ENCODE measurements at regions not wholly inside any gene's neighbourhood (a gene's known extent, or its start where the extent isn't known, plus 50 kb on each side); places are given as distances from the start of the nearest gene placed in this dataset.

DNA sequence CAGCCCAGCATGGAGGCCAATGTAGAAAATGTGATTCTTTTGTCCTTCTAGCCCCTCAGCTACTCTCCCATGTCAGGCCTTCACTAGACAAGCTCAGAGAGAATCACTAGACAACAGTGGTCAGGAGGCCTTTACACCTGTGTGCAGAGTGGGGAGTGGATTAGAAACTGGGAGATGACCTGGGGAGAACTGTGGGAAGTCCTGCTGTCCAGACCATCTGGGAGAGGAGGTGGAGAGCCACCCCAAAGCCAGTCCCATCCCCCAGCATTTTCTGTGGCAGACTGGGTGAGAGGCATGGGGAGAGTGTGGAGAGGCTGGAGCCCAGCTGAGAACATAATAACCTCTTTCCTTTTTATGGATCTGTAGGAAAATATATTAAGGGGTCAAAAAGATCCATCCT is 452.0 kb upstream of the DMAC1 start:
- H3K9ac ChIP-seq (ENCODE audit: insufficient read length, low read depth), result no peak overlapping the region

DNA sequence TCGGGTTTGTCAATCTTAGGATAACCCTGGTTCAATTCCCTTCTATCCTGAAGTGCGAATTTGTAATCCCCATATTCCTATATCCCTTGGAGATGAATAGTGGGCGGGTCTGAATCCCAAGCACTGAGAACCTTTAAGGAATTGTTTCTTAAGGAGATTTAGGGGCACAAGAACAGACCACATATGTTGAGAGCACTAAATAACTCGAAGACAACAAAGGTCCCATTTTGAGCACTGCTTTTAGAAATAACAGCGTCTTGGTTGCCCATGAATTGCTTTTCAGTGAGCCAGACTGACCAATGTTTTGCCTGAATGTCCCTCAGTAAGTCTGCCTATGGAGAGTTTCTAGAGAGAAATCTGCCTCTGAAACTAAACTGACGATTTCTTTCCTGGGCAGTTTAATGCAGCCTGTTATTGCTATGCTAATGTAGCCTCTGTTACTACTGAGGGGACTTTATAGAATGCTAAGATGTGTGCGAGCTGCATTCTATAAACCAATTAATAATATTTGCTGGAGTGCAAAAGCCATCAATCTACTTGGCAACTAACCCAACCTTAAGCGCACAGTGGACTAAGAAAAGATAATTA is 445.0 kb upstream of the DMAC1 start:
- no peaks in the 10 kb centered on the region for H3K27me3 ChIP-seq (ENCODE audit: insufficient read depth, insufficient read length)
- DNase-seq (ENCODE audit: low read depth, low spot score), result no peak
- no peaks in the 10 kb centered on the region for H3K4me1 ChIP-seq (ENCODE audit: insufficient read depth, insufficient read length)
- H3K9me3 ChIP-seq (ENCODE audit: insufficient read depth, low read length), result no peaks in the 10 kb centered on the region
- H3K36me3 ChIP-seq (ENCODE audit: insufficient read depth, insufficient read length, low read length), result no peaks in the 10 kb centered on the region
- H3K9ac ChIP-seq (ENCODE audit: insufficient read length, low read depth), result no peak overlapping the region
- H3K4me3 ChIP-seq (ENCODE audit: insufficient read length, low read depth), result no peak overlapping the region
- no peak for TF ChIP-seq SUZ12 (IDR thresholded peaks at IDR 0.05; ENCODE audit: extremely low read depth, insufficient read depth, insufficient read length)

More for the DNA sequence above, 452.0 kb upstream of the DMAC1 start:
- Histone ChIP-seq H3K9me3 (ENCODE audit: insufficient read depth, low read length) (no peaks in the 10 kb centered on the region), H3K36me3 (ENCODE audit: insufficient read depth, insufficient read length, low read length) (no peaks in the 10 kb centered on the region), H3K4me3 (ENCODE audit: insufficient read length, low read depth) (no peak overlapping the region), H3K27me3 (ENCODE audit: insufficient read depth, insufficient read length) (no peaks in the 10 kb centered on the region), H3K4me1 (ENCODE audit: insufficient read depth, insufficient read length) (no peaks in the 10 kb centered on the region)
- no peak for TF ChIP-seq YY1 (IDR thresholded peaks at IDR 0.05; ENCODE audit: insufficient read depth, insufficient read length)
- no peak for TF ChIP-seq ZNF274 (IDR thresholded peaks at IDR 0.05; ENCODE audit: low read depth, low read length)
- no peak for TF ChIP-seq SUZ12 (IDR thresholded peaks at IDR 0.05; ENCODE audit: extremely low read depth, insufficient read depth, insufficient read length)
- DNase-seq (ENCODE audit: low read depth, low spot score), result no peak

DNA sequence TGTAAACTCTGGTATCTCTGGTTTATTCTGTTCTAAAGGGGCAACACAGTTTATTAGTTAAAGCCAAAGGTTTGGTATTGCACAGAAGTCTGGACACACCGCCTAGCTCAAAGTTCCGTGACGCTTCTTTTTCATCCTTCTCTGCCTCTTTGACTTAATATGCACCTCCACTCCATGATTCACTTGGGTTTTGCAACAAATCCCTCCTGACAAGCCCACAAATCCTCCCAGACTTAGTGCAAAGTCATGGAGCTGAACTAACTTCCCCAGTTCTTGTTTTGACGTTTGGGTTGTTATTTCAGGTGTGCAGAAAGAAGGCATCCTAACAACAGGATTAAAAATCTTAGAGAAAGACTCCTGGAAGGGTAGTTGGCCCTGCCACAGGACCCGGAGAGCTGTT is 441.6 kb upstream of the DMAC1 start:
- H3K4me3 ChIP-seq (ENCODE audit: insufficient read length, low read depth), result no peak overlapping the region
- H3K9ac ChIP-seq (ENCODE audit: insufficient read length, low read depth), result no peak overlapping the region
- TF ChIP-seq ZNF274 (IDR thresholded peaks at IDR 0.05; ENCODE audit: low read depth, low read length) (no peak), SUZ12 (IDR thresholded peaks at IDR 0.05; ENCODE audit: extremely low read depth, insufficient read depth, insufficient read length) (no peak), YY1 (IDR thresholded peaks at IDR 0.05; ENCODE audit: insufficient read depth, insufficient read length) (no peak)
- no peak for DNase-seq (ENCODE audit: low read depth, low spot score)
- H3K27me3 ChIP-seq (ENCODE audit: insufficient read depth, insufficient read length), result no peaks in the 10 kb centered on the region
- no peaks in the 10 kb centered on the region for H3K36me3 ChIP-seq (ENCODE audit: insufficient read depth, insufficient read length, low read length)
- no peaks in the 10 kb centered on the region for H3K4me1 ChIP-seq (ENCODE audit: insufficient read depth, insufficient read length)
- no peaks in the 10 kb centered on the region for H3K9me3 ChIP-seq (ENCODE audit: insufficient read depth, low read length)

DNA sequence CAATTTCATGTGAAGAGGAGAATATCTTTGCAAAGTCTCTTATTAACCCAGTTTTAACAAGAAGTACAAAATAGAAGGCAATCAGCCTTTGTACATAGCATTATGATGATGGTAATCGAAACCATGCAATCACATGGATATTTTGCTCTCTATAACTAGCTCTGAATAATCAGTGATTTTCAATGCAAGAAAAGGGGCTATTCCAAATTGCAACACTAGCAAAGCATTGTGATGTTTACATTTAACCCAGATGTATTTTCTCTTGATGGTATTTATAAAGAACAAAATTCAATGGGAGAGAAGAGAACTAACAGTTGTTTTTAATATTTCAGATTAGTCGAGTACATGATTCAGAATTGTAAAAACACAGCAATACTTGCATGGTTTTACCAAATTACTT is 437.5 kb upstream of the DMAC1 start:
- no peak overlapping the region for H3K9ac ChIP-seq (ENCODE audit: insufficient read length, low read depth)
- H3K4me1 ChIP-seq (ENCODE audit: insufficient read depth, insufficient read length), result no peaks in the 10 kb centered on the region
- no peaks in the 10 kb centered on the region for H3K9me3 ChIP-seq (ENCODE audit: insufficient read depth, low read length)
- TF ChIP-seq SUZ12 (IDR thresholded peaks at IDR 0.05; ENCODE audit: extremely low read depth, insufficient read depth, insufficient read length), result no peak
- TF ChIP-seq ZNF274 (IDR thresholded peaks at IDR 0.05; ENCODE audit: low read depth, low read length), result no peak
- no peak for TF ChIP-seq YY1 (IDR thresholded peaks at IDR 0.05; ENCODE audit: insufficient read depth, insufficient read length)
- DNase-seq (ENCODE audit: low read depth, low spot score), result no peak
- H3K36me3 ChIP-seq (ENCODE audit: insufficient read depth, insufficient read length, low read length), result no peaks in the 10 kb centered on the region
- no peaks in the 10 kb centered on the region for H3K27me3 ChIP-seq (ENCODE audit: insufficient read depth, insufficient read length)
- no peak overlapping the region for H3K4me3 ChIP-seq (ENCODE audit: insufficient read length, low read depth)

DNA sequence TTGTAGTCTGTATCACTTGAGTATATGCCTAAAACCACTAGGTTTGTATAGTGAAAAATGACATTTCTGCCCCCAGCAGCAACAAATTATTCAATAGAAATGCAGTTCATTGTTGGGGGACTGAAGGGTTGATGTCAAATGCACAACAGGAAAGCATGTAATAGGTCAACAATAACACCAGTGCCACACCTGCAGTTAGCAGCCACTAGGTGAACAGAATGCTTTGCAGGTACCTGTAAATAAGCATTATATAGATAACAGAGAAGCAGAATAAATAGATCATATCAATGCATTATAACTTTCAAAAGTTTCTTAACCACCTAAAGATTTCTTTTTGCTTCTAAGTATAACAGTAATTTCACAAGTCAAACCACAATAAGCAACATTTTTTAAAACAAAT is 435.9 kb upstream of the DMAC1 start:
- TF ChIP-seq ZNF274 (IDR thresholded peaks at IDR 0.05; ENCODE audit: low read depth, low read length), result no peak
- TF ChIP-seq YY1 (IDR thresholded peaks at IDR 0.05; ENCODE audit: insufficient read depth, insufficient read length), result no peak
- no peak for TF ChIP-seq SUZ12 (IDR thresholded peaks at IDR 0.05; ENCODE audit: extremely low read depth, insufficient read depth, insufficient read length)
- no peaks in the 10 kb centered on the region for H3K36me3 ChIP-seq (ENCODE audit: insufficient read depth, insufficient read length, low read length)
- DNase-seq (ENCODE audit: low read depth, low spot score), result no peak
- H3K4me3 ChIP-seq (ENCODE audit: insufficient read length, low read depth), result no peak overlapping the region
- H3K9ac ChIP-seq (ENCODE audit: insufficient read length, low read depth), result no peak overlapping the region
- H3K9me3 ChIP-seq (ENCODE audit: insufficient read depth, low read length), result no peaks in the 10 kb centered on the region
- no peaks in the 10 kb centered on the region for H3K4me1 ChIP-seq (ENCODE audit: insufficient read depth, insufficient read length)
- no peaks in the 10 kb centered on the region for H3K27me3 ChIP-seq (ENCODE audit: insufficient read depth, insufficient read length)

DNA sequence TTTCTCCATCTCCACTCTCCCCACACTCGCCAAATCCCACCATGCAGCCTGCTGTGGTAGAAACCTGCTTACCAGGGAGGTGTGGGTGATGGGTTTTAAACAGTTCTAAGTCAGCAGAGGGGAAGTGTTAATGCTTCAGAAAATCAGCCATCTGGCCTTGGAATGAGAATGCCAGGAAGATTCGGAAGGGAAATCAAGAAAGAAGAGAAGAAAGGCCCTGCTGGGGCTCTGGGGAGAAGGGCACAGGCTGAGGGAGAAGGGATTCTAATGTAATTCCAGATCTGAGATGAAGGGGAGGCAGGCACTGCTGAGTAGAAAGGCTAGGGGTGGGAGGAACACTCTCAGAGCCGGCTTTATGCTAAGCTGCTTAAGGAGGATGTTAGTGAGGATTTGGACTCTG is 434.7 kb upstream of the DMAC1 start:
- Histone ChIP-seq H3K4me3 (ENCODE audit: insufficient read length, low read depth) (no peak overlapping the region), H3K9me3 (ENCODE audit: insufficient read depth, low read length) (no peaks in the 10 kb centered on the region), H3K36me3 (ENCODE audit: insufficient read depth, insufficient read length, low read length) (no peaks in the 10 kb centered on the region), H3K9ac (ENCODE audit: insufficient read length, low read depth) (no peak overlapping the region), H3K4me1 (ENCODE audit: insufficient read depth, insufficient read length) (no peaks in the 10 kb centered on the region), H3K27me3 (ENCODE audit: insufficient read depth, insufficient read length) (no peaks in the 10 kb centered on the region)
- DNase-seq (ENCODE audit: low read depth, low spot score), result peak; percentile 72
- no peak for TF ChIP-seq YY1 (IDR thresholded peaks at IDR 0.05; ENCODE audit: insufficient read depth, insufficient read length)
- TF ChIP-seq SUZ12 (IDR thresholded peaks at IDR 0.05; ENCODE audit: extremely low read depth, insufficient read depth, insufficient read length), result no peak
- no peak for TF ChIP-seq ZNF274 (IDR thresholded peaks at IDR 0.05; ENCODE audit: low read depth, low read length)

DNA sequence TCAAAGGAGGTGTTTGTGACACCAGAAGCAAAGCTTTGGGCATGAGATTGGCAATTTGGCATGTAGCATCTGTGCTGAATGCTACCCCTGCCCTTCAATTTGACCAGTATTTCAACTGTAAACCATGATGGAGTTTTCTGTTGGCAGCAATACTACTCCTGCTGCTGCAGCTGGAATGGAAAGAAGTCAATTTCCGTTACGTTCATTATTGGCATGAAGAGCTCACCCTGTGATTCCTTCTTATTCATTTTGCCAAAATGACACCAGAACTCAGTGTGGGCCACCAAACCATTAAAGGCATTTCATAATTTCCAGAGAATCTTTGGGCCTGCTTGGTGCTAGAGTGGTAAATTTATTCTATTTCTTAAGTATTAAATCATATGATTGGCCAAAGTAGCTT is 433.1 kb upstream of the DMAC1 start:
- Histone ChIP-seq H3K9me3 (ENCODE audit: insufficient read depth, low read length) (no peaks in the 10 kb centered on the region), H3K4me3 (ENCODE audit: insufficient read length, low read depth) (no peak overlapping the region), H3K9ac (ENCODE audit: insufficient read length, low read depth) (no peak overlapping the region), H3K36me3 (ENCODE audit: insufficient read depth, insufficient read length, low read length) (no peaks in the 10 kb centered on the region), H3K27me3 (ENCODE audit: insufficient read depth, insufficient read length) (no peaks in the 10 kb centered on the region), H3K4me1 (ENCODE audit: insufficient read depth, insufficient read length) (no peaks in the 10 kb centered on the region)
- DNase-seq (ENCODE audit: low read depth, low spot score), result no peak
- TF ChIP-seq ZNF274 (IDR thresholded peaks at IDR 0.05; ENCODE audit: low read depth, low read length) (no peak), YY1 (IDR thresholded peaks at IDR 0.05; ENCODE audit: insufficient read depth, insufficient read length) (no peak), SUZ12 (IDR thresholded peaks at IDR 0.05; ENCODE audit: extremely low read depth, insufficient read depth, insufficient read length) (no peak)
